ENCODE measurements at regions not wholly inside any gene's neighbourhood (a gene's known extent, or its start where the extent isn't known, plus 50 kb on each side); places are given as distances from the start of the nearest gene placed in this dataset.

GRCh38 chr4:43987331-43987944, 461.2 kb downstream of the KCTD8 start:
- Histone ChIP-seq H3K4me1 (ENCODE audit: insufficient read depth, insufficient read length) (no peaks in the 10 kb centered on the region), H3K9ac (ENCODE audit: insufficient read length, low read depth) (no peak overlapping the region), H3K9me3 (ENCODE audit: insufficient read depth, low read length) (no peaks in the 10 kb centered on the region), H3K4me3 (ENCODE audit: insufficient read length, low read depth) (no peak overlapping the region), H3K36me3 (ENCODE audit: insufficient read depth, insufficient read length, low read length) (no peaks in the 10 kb centered on the region), H3K27me3 (ENCODE audit: insufficient read depth, insufficient read length) (no peaks in the 10 kb centered on the region)
- no peak for DNase-seq (ENCODE audit: low read depth, low spot score)
- TF ChIP-seq ZNF274 (IDR thresholded peaks at IDR 0.05; ENCODE audit: low read depth, low read length) = no peak
- no peak for TF ChIP-seq SUZ12 (IDR thresholded peaks at IDR 0.05; ENCODE audit: extremely low read depth, insufficient read depth, insufficient read length)
- TF ChIP-seq YY1 (IDR thresholded peaks at IDR 0.05; ENCODE audit: insufficient read depth, insufficient read length) = no peak

DNA sequence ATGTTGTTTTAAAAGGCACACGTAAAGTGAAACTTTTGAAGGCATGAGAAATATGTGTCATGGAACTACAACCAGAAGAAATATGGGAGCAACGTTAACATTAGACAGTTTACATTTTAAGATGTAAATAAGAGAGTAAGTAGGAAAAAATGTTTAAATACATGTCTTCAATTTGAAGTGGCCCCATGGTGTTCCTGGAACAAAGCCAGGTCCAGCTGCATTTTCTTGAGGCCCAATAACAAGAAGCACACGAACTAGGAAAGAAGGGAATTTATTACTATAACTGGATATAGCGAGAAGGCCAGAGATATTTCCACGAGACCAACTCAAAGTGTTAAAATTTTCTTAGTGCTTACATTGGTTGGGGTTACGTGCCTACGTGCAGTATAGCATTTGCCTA, 458.1 kb downstream of the KCTD8 start:
- H3K36me3 ChIP-seq (ENCODE audit: insufficient read depth, insufficient read length, low read length) = no peaks in the 10 kb centered on the region
- no peaks in the 10 kb centered on the region for H3K4me1 ChIP-seq (ENCODE audit: insufficient read depth, insufficient read length)
- H3K9me3 ChIP-seq (ENCODE audit: insufficient read depth, low read length) = no peaks in the 10 kb centered on the region
- no peak overlapping the region for H3K4me3 ChIP-seq (ENCODE audit: insufficient read length, low read depth)
- TF ChIP-seq SUZ12 (IDR thresholded peaks at IDR 0.05; ENCODE audit: extremely low read depth, insufficient read depth, insufficient read length) = no peak
- TF ChIP-seq YY1 (IDR thresholded peaks at IDR 0.05; ENCODE audit: insufficient read depth, insufficient read length) = no peak
- TF ChIP-seq ZNF274 (IDR thresholded peaks at IDR 0.05; ENCODE audit: low read depth, low read length) = no peak
- H3K9ac ChIP-seq (ENCODE audit: insufficient read length, low read depth) = no peak overlapping the region
- no peaks in the 10 kb centered on the region for H3K27me3 ChIP-seq (ENCODE audit: insufficient read depth, insufficient read length)
- no peak for DNase-seq (ENCODE audit: low read depth, low spot score)

DNA sequence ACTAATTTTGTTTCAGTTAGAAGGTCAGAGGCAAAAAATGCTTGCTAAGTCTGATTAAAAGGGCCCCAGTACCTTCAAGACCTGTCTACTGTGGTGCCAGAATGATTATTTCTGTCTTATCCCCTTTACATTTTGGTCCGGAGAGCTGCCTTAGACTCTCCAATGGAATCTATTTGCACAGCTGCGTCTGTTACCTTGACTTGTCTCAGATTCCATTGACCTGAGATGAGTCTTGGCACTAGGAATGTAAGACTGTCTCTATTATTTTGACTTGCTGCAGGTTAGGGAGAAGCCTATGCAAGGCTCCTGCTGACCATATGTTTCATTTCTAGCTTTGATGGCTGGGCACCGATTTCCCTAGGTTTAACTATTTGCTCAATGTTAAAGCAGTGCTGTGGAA, 457.6 kb downstream of the KCTD8 start:
- Histone ChIP-seq H3K27me3 (ENCODE audit: insufficient read depth, insufficient read length) (no peaks in the 10 kb centered on the region), H3K9ac (ENCODE audit: insufficient read length, low read depth) (no peak overlapping the region), H3K36me3 (ENCODE audit: insufficient read depth, insufficient read length, low read length) (no peaks in the 10 kb centered on the region), H3K4me3 (ENCODE audit: insufficient read length, low read depth) (no peak overlapping the region), H3K4me1 (ENCODE audit: insufficient read depth, insufficient read length) (no peaks in the 10 kb centered on the region), H3K9me3 (ENCODE audit: insufficient read depth, low read length) (no peaks in the 10 kb centered on the region)
- no peak for DNase-seq (ENCODE audit: low read depth, low spot score)
- TF ChIP-seq ZNF274 (IDR thresholded peaks at IDR 0.05; ENCODE audit: low read depth, low read length) (no peak), YY1 (IDR thresholded peaks at IDR 0.05; ENCODE audit: insufficient read depth, insufficient read length) (no peak), SUZ12 (IDR thresholded peaks at IDR 0.05; ENCODE audit: extremely low read depth, insufficient read depth, insufficient read length) (no peak)

GRCh38 chr4:43992552-43992951, 456.1 kb downstream of the KCTD8 start:
- H3K9me3 ChIP-seq (ENCODE audit: insufficient read depth, low read length) = no peaks in the 10 kb centered on the region
- H3K36me3 ChIP-seq (ENCODE audit: insufficient read depth, insufficient read length, low read length) = no peaks in the 10 kb centered on the region
- no peak overlapping the region for H3K4me3 ChIP-seq (ENCODE audit: insufficient read length, low read depth)
- no peaks in the 10 kb centered on the region for H3K27me3 ChIP-seq (ENCODE audit: insufficient read depth, insufficient read length)
- no peak for DNase-seq (ENCODE audit: low read depth, low spot score)
- TF ChIP-seq YY1 (IDR thresholded peaks at IDR 0.05; ENCODE audit: insufficient read depth, insufficient read length) (no peak), ZNF274 (IDR thresholded peaks at IDR 0.05; ENCODE audit: low read depth, low read length) (no peak), SUZ12 (IDR thresholded peaks at IDR 0.05; ENCODE audit: extremely low read depth, insufficient read depth, insufficient read length) (no peak)
- no peaks in the 10 kb centered on the region for H3K4me1 ChIP-seq (ENCODE audit: insufficient read depth, insufficient read length)
- H3K9ac ChIP-seq (ENCODE audit: insufficient read length, low read depth) = no peak overlapping the region

DNA sequence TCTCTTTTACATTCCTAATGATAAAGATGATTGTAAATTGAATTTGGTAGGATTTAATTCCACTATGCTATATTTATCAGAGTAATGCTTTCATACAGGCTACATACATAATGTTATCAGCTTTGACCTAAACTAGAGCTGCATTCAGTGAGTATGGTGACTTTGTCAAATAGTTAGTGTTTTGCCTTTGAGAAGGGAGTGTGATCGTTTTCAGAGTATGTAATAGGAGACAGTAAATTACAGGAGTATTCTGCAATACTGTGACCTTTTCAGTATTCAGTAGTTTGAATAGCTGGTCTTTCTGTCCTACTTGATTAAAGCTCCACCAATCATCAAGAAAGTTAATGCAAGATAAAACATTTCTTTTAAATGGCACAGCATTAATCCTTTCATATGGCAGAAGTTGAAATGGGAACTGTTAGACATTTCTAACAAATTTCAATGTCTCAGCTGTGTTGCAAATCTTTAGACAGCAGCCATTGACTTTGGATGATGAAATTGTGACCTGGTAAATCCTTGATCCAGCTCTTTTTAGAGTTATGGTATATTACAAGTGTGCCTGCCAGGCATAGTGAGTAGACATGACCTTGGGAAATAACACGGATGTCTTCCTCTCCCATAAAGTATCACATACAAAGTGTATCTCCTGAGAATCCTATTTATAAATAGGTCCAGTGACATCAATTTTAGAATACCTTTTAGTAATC, 455.3 kb downstream of the KCTD8 start:
- TF ChIP-seq ZNF274 (IDR thresholded peaks at IDR 0.05; ENCODE audit: low read depth, low read length) = no peak
- TF ChIP-seq YY1 (IDR thresholded peaks at IDR 0.05; ENCODE audit: insufficient read depth, insufficient read length) = no peak
- TF ChIP-seq SUZ12 (IDR thresholded peaks at IDR 0.05; ENCODE audit: extremely low read depth, insufficient read depth, insufficient read length) = no peak

GRCh38 chr4:43999669-44000068, 448.9 kb downstream of the KCTD8 start:
- Histone ChIP-seq H3K4me1 (ENCODE audit: insufficient read depth, insufficient read length) (no peaks in the 10 kb centered on the region), H3K36me3 (ENCODE audit: insufficient read depth, insufficient read length, low read length) (no peaks in the 10 kb centered on the region), H3K9me3 (ENCODE audit: insufficient read depth, low read length) (no peaks in the 10 kb centered on the region), H3K27me3 (ENCODE audit: insufficient read depth, insufficient read length) (no peaks in the 10 kb centered on the region), H3K9ac (ENCODE audit: insufficient read length, low read depth) (no peak overlapping the region), H3K4me3 (ENCODE audit: insufficient read length, low read depth) (no peak overlapping the region)
- no peak for DNase-seq (ENCODE audit: low read depth, low spot score)
- TF ChIP-seq SUZ12 (IDR thresholded peaks at IDR 0.05; ENCODE audit: extremely low read depth, insufficient read depth, insufficient read length) = no peak
- TF ChIP-seq ZNF274 (IDR thresholded peaks at IDR 0.05; ENCODE audit: low read depth, low read length) = no peak
- no peak for TF ChIP-seq YY1 (IDR thresholded peaks at IDR 0.05; ENCODE audit: insufficient read depth, insufficient read length)

More for the DNA sequence above, 455.3 kb downstream of the KCTD8 start:
- Histone ChIP-seq H3K36me3 (ENCODE audit: insufficient read depth, insufficient read length, low read length) (no peaks in the 10 kb centered on the region), H3K27me3 (ENCODE audit: insufficient read depth, insufficient read length) (no peaks in the 10 kb centered on the region), H3K9me3 (ENCODE audit: insufficient read depth, low read length) (no peaks in the 10 kb centered on the region), H3K4me3 (ENCODE audit: insufficient read length, low read depth) (no peak overlapping the region), H3K9ac (ENCODE audit: insufficient read length, low read depth) (no peak overlapping the region), H3K4me1 (ENCODE audit: insufficient read depth, insufficient read length) (no peaks in the 10 kb centered on the region)
- no peak for DNase-seq (ENCODE audit: low read depth, low spot score)

DNA sequence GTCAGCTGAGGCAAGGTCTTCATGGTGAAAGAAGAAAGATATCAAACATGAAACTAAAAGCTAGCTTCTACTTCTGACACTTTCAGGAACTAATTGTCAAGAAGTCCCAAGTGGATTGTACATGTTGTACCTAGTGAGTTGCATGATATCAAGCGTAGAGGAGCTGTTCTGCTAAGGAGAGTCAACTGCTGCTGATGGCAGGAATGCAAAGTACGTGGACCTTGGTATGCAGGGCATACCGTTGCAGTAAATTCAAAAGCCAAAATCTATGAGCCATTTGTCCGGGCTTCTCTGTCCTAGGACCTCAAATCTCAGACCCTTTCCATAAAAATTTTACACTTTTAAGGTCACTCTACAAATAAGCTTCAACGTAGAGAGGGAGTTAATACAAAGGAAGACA, 446.2 kb downstream of the KCTD8 start:
- Histone ChIP-seq H3K27me3 (ENCODE audit: insufficient read depth, insufficient read length) (no peaks in the 10 kb centered on the region), H3K9ac (ENCODE audit: insufficient read length, low read depth) (no peak overlapping the region), H3K9me3 (ENCODE audit: insufficient read depth, low read length) (no peaks in the 10 kb centered on the region), H3K36me3 (ENCODE audit: insufficient read depth, insufficient read length, low read length) (no peaks in the 10 kb centered on the region), H3K4me3 (ENCODE audit: insufficient read length, low read depth) (no peak overlapping the region), H3K4me1 (ENCODE audit: insufficient read depth, insufficient read length) (no peaks in the 10 kb centered on the region)
- no peak for DNase-seq (ENCODE audit: low read depth, low spot score)
- TF ChIP-seq YY1 (IDR thresholded peaks at IDR 0.05; ENCODE audit: insufficient read depth, insufficient read length) = no peak
- TF ChIP-seq SUZ12 (IDR thresholded peaks at IDR 0.05; ENCODE audit: extremely low read depth, insufficient read depth, insufficient read length) = no peak
- TF ChIP-seq ZNF274 (IDR thresholded peaks at IDR 0.05; ENCODE audit: low read depth, low read length) = no peak
